Ascending aorta (tissue), 2 donors: ENCODE measurements at regions not wholly inside any gene's neighbourhood (a gene's known extent, or its start where the extent isn't known, plus 50 kb on each side); places are given as distances from the start of the nearest gene placed in this dataset.

Source experiments
- DNase-seq, 2 donors: peaks; one replicate each; pipeline ENCODE4 v3.0.0-alpha.2; 2019; ENCODE audit warnings: low spot score in 2 of 2
- H3K27ac ChIP-seq, 2 donors: fragments of 200-600 bp; sonication (generic); one replicate each; pipeline ENCODE4 v1.5.1; 2016 to 2017; ENCODE audit warnings: mild to moderate bottlenecking in 1 of 2
- H3K27me3 ChIP-seq: fragments of 200-600 bp; sonication (generic); one replicate; pipeline ENCODE4 v1.5.1; 2017
- H3K36me3 ChIP-seq, 2 donors: fragments of 200-600 bp; sonication (generic); one replicate each; pipeline ENCODE4 v1.5.1; 2016
- H3K4me1 ChIP-seq, 2 donors: fragments of 200-600 bp; sonication (generic); one replicate each; pipeline ENCODE4 v1.5.1; 2016 to 2017; ENCODE audit warnings: mild to moderate bottlenecking in 1 of 2
- H3K4me3 ChIP-seq, 2 donors: fragments of 200-600 bp; sonication (generic); one replicate each; pipeline ENCODE4 v1.5.1; 2016 to 2017; ENCODE audit warnings: mild to moderate bottlenecking in 1 of 2
- H3K9me3 ChIP-seq, 2 donors: fragments of 200-600 bp; sonication (generic); one replicate each; pipeline ENCODE4 v1.5.1; 2016
- intact Hi-C: fragments of 100-400 bp; cut with DNase I; formaldehyde crosslinking; loops from one replicate; pipeline ENCODE4 v1.15.1; 2023
- TF ChIP-seq, protein P1 (sequence below), 3 experiments: fragments of 200-600 bp in 2 of 3; fragments of 450-650 bp in 1 of 3; sonication (generic) in 2 of 3; IDR thresholded peaks; one replicate each; pipeline ENCODE4 v1.5.1; 2016 to 2019; ENCODE audit warnings: antibody characterized with exemption in 3 of 3, mild to moderate bottlenecking in 1 of 3, moderate library complexity in 1 of 3

DNA sequence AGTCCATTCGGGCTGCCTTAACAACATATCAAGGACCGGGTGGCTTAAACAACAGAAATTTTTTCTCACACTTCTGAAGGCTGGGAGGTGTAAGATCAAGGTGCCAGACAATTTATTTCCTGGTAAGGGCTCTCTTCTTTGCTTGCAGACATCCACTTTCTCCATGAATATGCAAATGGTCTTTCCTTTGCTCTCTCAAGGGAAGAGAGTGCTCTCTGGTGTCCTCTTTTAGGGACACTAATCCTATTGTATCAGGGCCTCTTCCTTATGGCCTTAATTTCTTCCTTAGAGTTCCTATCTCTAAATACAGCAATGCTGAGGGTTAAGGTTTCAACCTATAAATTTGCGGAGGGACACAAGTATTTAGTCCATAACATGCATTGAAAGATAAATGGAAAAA is 770.8 kb downstream of the DSC3 start:
- no peak for DNase-seq
- H3K9me3 ChIP-seq: no peaks in the 10 kb centered on the region
- H3K4me1 ChIP-seq: no peaks in the 10 kb centered on the region
- no peak overlapping the region for H3K27ac ChIP-seq
- H3K27me3 ChIP-seq: no peaks in the 10 kb centered on the region
- no peak overlapping the region for H3K4me3 ChIP-seq
- H3K36me3 ChIP-seq: no peaks in the 10 kb centered on the region
- intact Hi-C loops: no loop called here
- TF ChIP-seq, protein P1, sequence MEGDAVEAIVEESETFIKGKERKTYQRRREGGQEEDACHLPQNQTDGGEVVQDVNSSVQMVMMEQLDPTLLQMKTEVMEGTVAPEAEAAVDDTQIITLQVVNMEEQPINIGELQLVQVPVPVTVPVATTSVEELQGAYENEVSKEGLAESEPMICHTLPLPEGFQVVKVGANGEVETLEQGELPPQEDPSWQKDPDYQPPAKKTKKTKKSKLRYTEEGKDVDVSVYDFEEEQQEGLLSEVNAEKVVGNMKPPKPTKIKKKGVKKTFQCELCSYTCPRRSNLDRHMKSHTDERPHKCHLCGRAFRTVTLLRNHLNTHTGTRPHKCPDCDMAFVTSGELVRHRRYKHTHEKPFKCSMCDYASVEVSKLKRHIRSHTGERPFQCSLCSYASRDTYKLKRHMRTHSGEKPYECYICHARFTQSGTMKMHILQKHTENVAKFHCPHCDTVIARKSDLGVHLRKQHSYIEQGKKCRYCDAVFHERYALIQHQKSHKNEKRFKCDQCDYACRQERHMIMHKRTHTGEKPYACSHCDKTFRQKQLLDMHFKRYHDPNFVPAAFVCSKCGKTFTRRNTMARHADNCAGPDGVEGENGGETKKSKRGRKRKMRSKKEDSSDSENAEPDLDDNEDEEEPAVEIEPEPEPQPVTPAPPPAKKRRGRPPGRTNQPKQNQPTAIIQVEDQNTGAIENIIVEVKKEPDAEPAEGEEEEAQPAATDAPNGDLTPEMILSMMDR (IDR thresholded peaks at IDR 0.05): no peak

DNA sequence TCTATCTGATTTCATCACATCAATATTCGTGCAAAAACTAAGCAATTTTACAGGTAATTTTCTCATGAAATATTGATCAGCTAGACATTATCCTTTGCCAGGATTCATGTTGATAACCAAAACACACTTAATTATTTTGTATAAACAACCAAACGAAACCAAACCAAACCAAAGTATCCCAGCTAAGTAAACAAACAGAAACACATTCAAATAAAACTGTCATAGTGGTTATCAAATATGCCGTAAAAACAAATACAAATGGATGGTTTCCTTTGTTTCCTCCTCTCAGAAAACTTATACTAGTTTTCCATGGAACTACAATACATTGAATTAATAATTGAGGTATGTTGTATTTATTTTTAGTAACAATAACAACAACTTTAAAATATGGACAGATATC is 777.4 kb downstream of the DSC3 start:
- Histone ChIP-seq H3K27ac (no peak overlapping the region), H3K4me1 (no peaks in the 10 kb centered on the region), H3K4me3 (no peak overlapping the region), H3K36me3 (no peaks in the 10 kb centered on the region), H3K27me3 (no peaks in the 10 kb centered on the region), H3K9me3 (no peaks in the 10 kb centered on the region)
- TF ChIP-seq, protein P1 (IDR thresholded peaks at IDR 0.05): no peak
- DNase-seq: no peak
- intact Hi-C loops: no loop called here

DNA sequence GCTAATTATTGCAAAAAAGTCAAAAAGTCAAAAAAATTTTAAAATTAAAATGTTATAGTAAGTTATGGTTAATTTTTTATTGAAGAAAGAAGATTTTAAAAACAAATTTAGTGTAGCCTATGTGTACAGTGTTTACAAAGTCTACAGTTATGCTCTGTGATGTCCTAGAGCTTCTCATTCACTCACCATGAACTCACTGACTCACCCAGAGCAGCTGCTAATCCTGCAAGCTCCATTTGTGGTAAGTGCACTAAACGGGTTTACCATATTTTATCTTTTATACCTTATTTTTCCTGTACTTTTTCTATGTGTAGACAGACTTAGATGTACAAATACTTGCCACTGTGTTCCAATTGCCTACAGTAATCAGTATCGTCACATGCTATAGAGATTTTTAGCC is 788.2 kb downstream of the DSC3 start:
- TF ChIP-seq, protein P1 (IDR thresholded peaks at IDR 0.05): no peak
- intact Hi-C loops: no loop called here
- no peak overlapping the region for H3K27ac ChIP-seq

DNA sequence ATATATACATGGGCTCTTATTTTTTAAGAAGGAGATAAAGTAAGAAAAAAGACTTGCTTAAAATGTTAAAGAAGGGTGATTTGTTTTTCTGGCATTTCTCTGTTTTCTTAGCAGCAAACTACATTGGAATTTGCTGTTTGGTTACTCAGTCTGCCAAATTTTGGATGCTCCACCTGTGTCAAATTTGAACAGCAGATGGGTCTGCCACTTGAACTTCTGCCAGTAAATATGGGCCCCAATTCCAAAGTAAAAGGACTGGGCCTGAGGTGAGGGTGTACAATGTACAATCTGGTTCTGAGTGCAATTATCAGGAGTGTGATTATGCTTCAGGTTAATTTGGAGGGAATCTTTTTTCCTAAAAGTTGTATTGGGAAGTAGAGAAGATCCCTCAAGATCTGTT is 794.5 kb downstream of the DSC3 start:
- H3K27ac ChIP-seq: no peak overlapping the region
- no peaks in the 10 kb centered on the region for H3K4me1 ChIP-seq
- no peaks in the 10 kb centered on the region for H3K36me3 ChIP-seq
- H3K9me3 ChIP-seq: no peaks in the 10 kb centered on the region
- intact Hi-C loops: no loop called here
- no peaks in the 10 kb centered on the region for H3K27me3 ChIP-seq
- DNase-seq: no peak
- H3K4me3 ChIP-seq: no peak overlapping the region
- TF ChIP-seq, protein P1 (IDR thresholded peaks at IDR 0.05): no peak

More for the DNA sequence above, 788.2 kb downstream of the DSC3 start:
- no peaks in the 10 kb centered on the region for H3K9me3 ChIP-seq
- no peak overlapping the region for H3K4me3 ChIP-seq
- no peaks in the 10 kb centered on the region for H3K36me3 ChIP-seq
- DNase-seq: no peak
- no peaks in the 10 kb centered on the region for H3K4me1 ChIP-seq
- H3K27me3 ChIP-seq: no peaks in the 10 kb centered on the region

DNA sequence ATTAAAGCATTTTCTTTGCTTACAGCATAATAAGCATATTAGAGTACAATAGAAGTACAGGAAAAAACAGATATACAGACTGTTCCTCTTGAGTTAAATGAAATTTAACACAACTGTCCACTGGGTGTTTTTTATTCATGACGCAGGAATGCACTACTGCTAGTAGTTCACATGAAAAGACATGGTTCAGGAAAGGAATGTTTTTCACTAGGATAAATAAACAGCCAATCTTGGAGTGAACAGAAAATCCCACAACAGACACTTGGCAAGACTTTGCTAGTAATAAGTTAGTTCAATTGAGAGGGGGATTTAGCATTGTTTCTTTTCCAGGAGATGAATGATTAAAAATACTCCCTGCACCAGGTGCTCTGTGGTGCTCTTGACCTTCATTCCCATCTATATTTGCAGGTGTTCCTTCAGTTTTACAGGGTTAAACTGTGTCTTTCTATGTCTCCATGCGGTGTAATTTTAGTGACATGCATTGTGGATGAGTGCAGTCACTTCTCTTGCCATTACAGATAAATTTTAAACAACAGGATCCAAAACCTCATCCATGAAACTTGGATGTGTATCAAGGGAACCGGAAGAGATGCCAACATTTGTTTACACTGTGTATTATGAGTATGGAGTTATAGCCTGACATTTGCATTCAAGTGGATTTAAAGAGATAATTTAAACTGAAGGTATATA is 796.6 kb downstream of the DSC3 start:
- intact Hi-C loops: no loop called here
- no peak for DNase-seq
- H3K36me3 ChIP-seq: no peaks in the 10 kb centered on the region
- H3K9me3 ChIP-seq: no peaks in the 10 kb centered on the region
- H3K27me3 ChIP-seq: no peaks in the 10 kb centered on the region
- no peak overlapping the region for H3K4me3 ChIP-seq
- TF ChIP-seq, protein P1 (IDR thresholded peaks at IDR 0.05): no peak
- no peaks in the 10 kb centered on the region for H3K4me1 ChIP-seq
- H3K27ac ChIP-seq: no peak overlapping the region

DNA sequence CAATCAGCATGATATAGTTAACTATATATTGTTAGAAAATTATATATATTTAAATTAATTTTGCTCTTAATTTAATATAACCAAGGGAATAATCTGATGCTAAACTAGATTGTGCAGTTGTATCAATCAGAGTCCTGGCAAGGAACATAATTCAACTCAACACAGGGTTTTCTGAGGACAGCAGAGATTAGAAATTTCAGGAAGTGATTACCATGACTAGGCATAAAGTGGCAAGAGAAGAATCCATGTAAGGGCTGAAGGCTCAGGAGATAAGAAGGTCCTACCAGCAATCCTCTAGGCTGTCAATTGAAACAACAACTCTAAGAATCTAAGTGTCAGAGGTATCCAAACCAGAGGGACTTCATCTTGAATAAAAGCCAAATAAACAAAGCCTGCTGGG is 807.8 kb downstream of the DSC3 start:
- Histone ChIP-seq H3K27ac (no peak overlapping the region), H3K27me3 (no peaks in the 10 kb centered on the region), H3K9me3 (no peaks in the 10 kb centered on the region), H3K4me3 (no peak overlapping the region), H3K4me1 (no peaks in the 10 kb centered on the region), H3K36me3 (no peaks in the 10 kb centered on the region)
- TF ChIP-seq, protein P1 (IDR thresholded peaks at IDR 0.05): no peak
- intact Hi-C loops: no loop called here
- no peak for DNase-seq
